ENCODE measurements at regions not wholly inside any gene's neighbourhood (a gene's known extent, or its start where the extent isn't known, plus 50 kb on each side); places are given as distances from the start of the nearest gene placed in this dataset.

DNA sequence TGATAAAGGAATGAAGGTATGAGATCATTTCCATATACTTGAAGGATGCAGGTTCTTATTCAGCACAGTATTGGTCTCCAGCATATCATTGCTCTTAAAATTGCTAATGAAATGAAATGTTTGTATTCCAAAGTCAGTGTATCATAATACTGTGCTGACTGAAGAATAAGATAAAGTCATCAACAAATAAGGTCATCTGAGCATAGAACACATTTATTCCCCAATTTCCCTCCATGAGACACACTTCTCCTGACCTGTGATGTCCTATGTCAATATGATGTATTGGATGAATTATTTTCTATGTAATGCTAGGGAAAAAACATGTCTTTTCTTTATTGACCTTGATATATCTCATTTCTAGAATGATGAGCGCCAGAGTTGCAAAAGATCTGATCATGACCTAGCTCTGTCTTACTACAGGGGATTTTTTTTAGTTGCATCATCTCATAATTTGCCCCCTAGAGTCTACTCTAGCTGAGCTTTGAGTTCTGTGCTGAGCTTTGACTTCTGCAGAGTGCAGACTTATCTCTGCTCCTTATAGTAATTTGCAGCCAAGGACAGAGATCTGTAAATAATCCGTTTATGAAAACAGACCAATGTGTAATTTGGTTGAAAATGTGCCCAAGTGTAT lies 859.8 kb downstream of the TRIB2 start:
- Histone ChIP-seq H3K9me3 (replicated peaks; ENCODE audit: control insufficient read depth, insufficient read depth, low read length) (peaks cover 4% of the 10 kb centered on the region), H4K20me1 (replicated peaks; ENCODE audit: control insufficient read depth, extremely low read depth, insufficient read depth, low read length) (no peaks in the 10 kb centered on the region), H3K4me1 (ENCODE audit: control insufficient read depth, extremely low read depth, insufficient read depth, low read length) (no peaks in the 10 kb centered on the region), H3K9ac (replicated peaks; ENCODE audit: extremely low read depth, insufficient read depth, low read length) (no peak overlapping the region), H3K4me3 (replicated peaks in 1 of 3; ENCODE audit: insufficient read depth in 1 of 3, low read depth in 1 of 3, low read length in 3 of 3) (no peak overlapping the region), H3K27ac (ENCODE audit: insufficient read depth, low read depth, low read length) (no peak overlapping the region), H3K4me2 (ENCODE audit: insufficient read depth, low read length) (no peak overlapping the region), H3K9me1 (replicated peaks; ENCODE audit: control insufficient read depth, extremely low read depth, insufficient read depth, low read length) (no peaks in the 10 kb centered on the region), H3K27me3 (ENCODE audit: control insufficient read depth in 2 of 2, insufficient read depth in 2 of 2, low read length in 2 of 2) (no peaks in the 10 kb centered on the region), H3K36me3 (ENCODE audit: control insufficient read depth in 2 of 2, extremely low read depth in 1 of 2, insufficient read depth in 2 of 2, low read length in 2 of 2) (no peaks in the 10 kb centered on the region), H3K79me2 (ENCODE audit: control insufficient read depth, insufficient read depth, low read length) (no peaks in the 10 kb centered on the region), H2AFZ (ENCODE audit: low read depth, low read length) (no peak overlapping the region)
- FAIRE-seq = no peak
- ChIA-PET POLR2A (no interaction called here), CTCF (no interaction called here)
- dilution Hi-C loops (cut with MboI; ENCODE audit: extremely low pct_ligation_motif_present, low sequenced_read_pairs) (no loop called here), intact Hi-C loops (cut with micrococcal nuclease) (no loop called here)
- BruUV-seq (replicated peaks) = no TSS peak
- no peak for DNase-seq (ENCODE audit: low read depth, low spot score)
- TF ChIP-seq, protein P1, sequence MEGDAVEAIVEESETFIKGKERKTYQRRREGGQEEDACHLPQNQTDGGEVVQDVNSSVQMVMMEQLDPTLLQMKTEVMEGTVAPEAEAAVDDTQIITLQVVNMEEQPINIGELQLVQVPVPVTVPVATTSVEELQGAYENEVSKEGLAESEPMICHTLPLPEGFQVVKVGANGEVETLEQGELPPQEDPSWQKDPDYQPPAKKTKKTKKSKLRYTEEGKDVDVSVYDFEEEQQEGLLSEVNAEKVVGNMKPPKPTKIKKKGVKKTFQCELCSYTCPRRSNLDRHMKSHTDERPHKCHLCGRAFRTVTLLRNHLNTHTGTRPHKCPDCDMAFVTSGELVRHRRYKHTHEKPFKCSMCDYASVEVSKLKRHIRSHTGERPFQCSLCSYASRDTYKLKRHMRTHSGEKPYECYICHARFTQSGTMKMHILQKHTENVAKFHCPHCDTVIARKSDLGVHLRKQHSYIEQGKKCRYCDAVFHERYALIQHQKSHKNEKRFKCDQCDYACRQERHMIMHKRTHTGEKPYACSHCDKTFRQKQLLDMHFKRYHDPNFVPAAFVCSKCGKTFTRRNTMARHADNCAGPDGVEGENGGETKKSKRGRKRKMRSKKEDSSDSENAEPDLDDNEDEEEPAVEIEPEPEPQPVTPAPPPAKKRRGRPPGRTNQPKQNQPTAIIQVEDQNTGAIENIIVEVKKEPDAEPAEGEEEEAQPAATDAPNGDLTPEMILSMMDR (IDR thresholded peaks at IDR 0.05; ENCODE audit: extremely low read depth in 1 of 2, insufficient read depth in 1 of 2, low read depth in 1 of 2, low read length in 2 of 2) = no peak
- no peak for TF ChIP-seq FOS (IDR thresholded peaks at IDR 0.05; ENCODE audit: borderline replicate concordance, insufficient read depth, low read length)
- no peak for TF ChIP-seq MYC (IDR thresholded peaks at IDR 0.05; ENCODE audit: low read depth, low read length)
- TF ChIP-seq JUN (IDR thresholded peaks at IDR 0.05; ENCODE audit: borderline replicate concordance, insufficient read depth, insufficient read length, low read depth) = no peak
- TF ChIP-seq POLR2AphosphoS5 (IDR thresholded peaks at IDR 0.05; ENCODE audit: insufficient read depth, low read depth, low read length) = no peak
- TF ChIP-seq GATA2 (IDR thresholded peaks at IDR 0.05; ENCODE audit: insufficient read depth, insufficient read length, low read depth, low read length) = no peak
- no peak for TF ChIP-seq EZH2 (IDR thresholded peaks at IDR 0.05; ENCODE audit: borderline replicate concordance, low read depth, low read length, severe bottlenecking)

All from endothelial cell of umbilical vein (primary cell).